ENCODE measurements at regions not wholly inside any gene's neighbourhood (a gene's known extent, or its start where the extent isn't known, plus 50 kb on each side); places are given as distances from the start of the nearest gene placed in this dataset.

DNA sequence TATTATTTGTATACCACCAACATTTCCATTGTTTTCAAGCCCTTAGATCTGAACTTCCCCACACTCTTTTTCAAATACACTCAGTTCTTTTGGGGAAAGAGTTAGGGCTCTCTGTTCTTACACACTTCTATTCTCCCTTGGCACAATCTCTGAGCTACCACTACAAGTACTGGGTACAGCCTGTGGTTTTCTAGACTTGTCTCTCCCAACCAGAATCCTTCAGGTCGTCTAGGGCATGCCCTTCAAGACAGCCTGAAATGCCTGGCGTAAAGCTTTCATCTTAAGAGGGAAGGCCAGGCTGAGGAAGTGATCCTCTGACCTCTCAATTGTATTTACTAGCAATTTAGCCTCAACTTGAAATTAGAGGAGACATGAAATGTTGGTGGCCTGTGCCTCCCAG lies 1442.0 kb downstream of the AACS start:
- TF ChIP-seq, protein P1, sequence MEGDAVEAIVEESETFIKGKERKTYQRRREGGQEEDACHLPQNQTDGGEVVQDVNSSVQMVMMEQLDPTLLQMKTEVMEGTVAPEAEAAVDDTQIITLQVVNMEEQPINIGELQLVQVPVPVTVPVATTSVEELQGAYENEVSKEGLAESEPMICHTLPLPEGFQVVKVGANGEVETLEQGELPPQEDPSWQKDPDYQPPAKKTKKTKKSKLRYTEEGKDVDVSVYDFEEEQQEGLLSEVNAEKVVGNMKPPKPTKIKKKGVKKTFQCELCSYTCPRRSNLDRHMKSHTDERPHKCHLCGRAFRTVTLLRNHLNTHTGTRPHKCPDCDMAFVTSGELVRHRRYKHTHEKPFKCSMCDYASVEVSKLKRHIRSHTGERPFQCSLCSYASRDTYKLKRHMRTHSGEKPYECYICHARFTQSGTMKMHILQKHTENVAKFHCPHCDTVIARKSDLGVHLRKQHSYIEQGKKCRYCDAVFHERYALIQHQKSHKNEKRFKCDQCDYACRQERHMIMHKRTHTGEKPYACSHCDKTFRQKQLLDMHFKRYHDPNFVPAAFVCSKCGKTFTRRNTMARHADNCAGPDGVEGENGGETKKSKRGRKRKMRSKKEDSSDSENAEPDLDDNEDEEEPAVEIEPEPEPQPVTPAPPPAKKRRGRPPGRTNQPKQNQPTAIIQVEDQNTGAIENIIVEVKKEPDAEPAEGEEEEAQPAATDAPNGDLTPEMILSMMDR (IDR thresholded peaks at IDR 0.05) = no peak
- TF ChIP-seq POLR2A (IDR thresholded peaks at IDR 0.05) (no peak), POLR2AphosphoS5 (IDR thresholded peaks at IDR 0.05) (no peak)

All from prostate gland (tissue), 2 donors.